ENCODE measurements at regions not wholly inside any gene's neighbourhood (a gene's known extent, or its start where the extent isn't known, plus 50 kb on each side); places are given as distances from the start of the nearest gene placed in this dataset.
A peak's percentile ranks its signal among the peaks of the same experiment; 100 is the strongest.

DNA sequence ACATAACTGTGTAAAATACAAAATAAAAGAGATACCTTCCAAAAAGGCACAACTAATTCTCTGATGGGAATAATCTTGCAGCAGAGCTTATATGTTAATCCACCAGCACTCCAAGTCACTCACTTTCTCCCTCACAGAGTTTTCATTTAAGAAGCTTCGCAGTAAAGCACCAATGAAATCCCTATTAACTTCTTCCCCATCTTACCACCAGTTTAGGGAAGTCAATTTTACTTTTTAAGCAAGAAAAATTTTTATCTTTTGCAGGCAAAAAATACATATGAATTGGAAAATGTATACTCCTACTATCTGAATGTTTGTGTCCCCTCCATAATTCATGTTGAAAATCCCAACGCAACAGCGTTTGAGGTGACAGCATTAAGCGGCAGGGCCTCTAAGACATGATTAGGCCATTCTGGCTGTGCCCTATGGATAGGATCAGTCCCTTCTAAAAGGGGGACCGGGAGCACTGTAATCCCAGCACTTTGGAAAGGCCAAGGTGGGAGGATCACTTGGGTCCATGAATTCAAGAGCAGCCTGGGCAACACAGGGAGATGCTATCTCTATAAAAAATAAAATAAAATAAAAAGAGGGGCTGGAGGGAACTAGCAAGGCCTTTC is 435.8 kb downstream of the SHQ1 start:
- peak overlapping the region; percentile 58; the same call in 1 of the 2 replicates for H3K27ac Mint-ChIP-seq
- Histone ChIP-seq H4K20me1 (replicated peaks; ENCODE audit: insufficient read depth) (peaks cover 88% of the 10 kb centered on the region), H3K4me3 (no peak overlapping the region), H3K27me3 (ENCODE audit: insufficient read depth) (no peaks in the 10 kb centered on the region), H3K36me3 (ENCODE audit: insufficient read depth) (no peaks in the 10 kb centered on the region), H3K9me2 (ENCODE audit: insufficient read depth) (no peaks in the 10 kb centered on the region), H3K79me2 (replicated peaks; ENCODE audit: insufficient read depth) (peaks cover 100% of the 10 kb centered on the region), H3K4me1 (ENCODE audit: insufficient read depth) (peaks cover 57% of the 10 kb centered on the region), H3K27ac (ENCODE audit: low read depth) (no peak overlapping the region), H3K4me2 (no peak overlapping the region), H3F3A (replicated peaks; ENCODE audit: low read depth) (no peaks in the 10 kb centered on the region), H2AFZ (no peak overlapping the region)
- DNase-seq (ENCODE audit: low spot score) (no peak), ATAC-seq (peak; percentile 55)
- H3K4me3 Mint-ChIP-seq = no peak overlapping the region
- H3K36me3 Mint-ChIP-seq (ENCODE audit: low read depth) = no peaks in the 10 kb centered on the region
- peaks cover 77% of the 10 kb centered on the region for H3K4me1 Mint-ChIP-seq
- no peaks in the 10 kb centered on the region; the same call in 2 of the 3 replicates for H3K9me3 Mint-ChIP-seq
- peaks cover 2% of the 10 kb centered on the region for H3K27me3 Mint-ChIP-seq (ENCODE audit: insufficient read depth, low read depth, poor library complexity)
- no peak for TF ChIP-seq ZNF114 (CRISPR knock-in tag; IDR thresholded peaks at IDR 0.05)
- no peak for TF ChIP-seq EZH2 (IDR thresholded peaks at IDR 0.05; ENCODE audit: low read depth, unreplicated experiment)
- no peak for TF ChIP-seq POLR2AphosphoS5 (IDR thresholded peaks at IDR 0.05; ENCODE audit: low read depth)

DNA sequence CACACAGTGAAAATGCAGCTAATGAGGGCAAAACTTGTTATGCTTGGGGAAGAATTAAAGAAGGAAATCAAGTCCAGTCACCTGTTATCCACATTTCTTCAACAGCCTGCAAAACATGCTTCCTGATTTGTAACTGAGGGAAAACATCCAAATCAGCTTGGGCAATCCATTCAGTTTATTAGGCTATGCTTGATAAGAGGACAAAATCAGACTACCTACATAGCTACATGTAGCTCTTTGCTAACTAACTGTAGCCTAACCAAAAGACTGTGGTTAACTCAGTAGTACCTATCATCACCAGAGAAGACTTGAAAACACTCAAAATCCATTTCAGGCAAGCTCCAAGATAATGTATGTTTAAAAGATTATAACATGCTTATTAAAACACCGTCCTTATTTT is 436.4 kb downstream of the SHQ1 start:
- H3K4me3 Mint-ChIP-seq = no peak overlapping the region
- Histone ChIP-seq H3K27ac (ENCODE audit: low read depth) (no peak overlapping the region), H3K4me2 (peak overlapping the region; percentile 35; the same call in 1 of the 2 replicates), H3K79me2 (replicated peaks; ENCODE audit: insufficient read depth) (peaks cover 100% of the 10 kb centered on the region), H2AFZ (no peak overlapping the region), H4K20me1 (replicated peaks; ENCODE audit: insufficient read depth) (peaks cover 88% of the 10 kb centered on the region), H3F3A (replicated peaks; ENCODE audit: low read depth) (no peaks in the 10 kb centered on the region), H3K4me3 (no peak overlapping the region), H3K27me3 (ENCODE audit: insufficient read depth) (no peaks in the 10 kb centered on the region), H3K4me1 (ENCODE audit: insufficient read depth) (peaks cover 63% of the 10 kb centered on the region), H3K36me3 (ENCODE audit: insufficient read depth) (no peaks in the 10 kb centered on the region), H3K9me2 (ENCODE audit: insufficient read depth) (no peaks in the 10 kb centered on the region)
- H3K9me3 Mint-ChIP-seq = no peaks in the 10 kb centered on the region; the same call in 2 of the 3 replicates
- no peak for ATAC-seq
- no peak for DNase-seq (ENCODE audit: low spot score)
- H3K27ac Mint-ChIP-seq = no peak overlapping the region; the same call in 1 of the 2 replicates
- peaks cover 2% of the 10 kb centered on the region for H3K27me3 Mint-ChIP-seq (ENCODE audit: insufficient read depth, low read depth, poor library complexity)
- H3K36me3 Mint-ChIP-seq (ENCODE audit: low read depth) = no peaks in the 10 kb centered on the region
- peaks cover 80% of the 10 kb centered on the region for H3K4me1 Mint-ChIP-seq
- TF ChIP-seq, protein P1, sequence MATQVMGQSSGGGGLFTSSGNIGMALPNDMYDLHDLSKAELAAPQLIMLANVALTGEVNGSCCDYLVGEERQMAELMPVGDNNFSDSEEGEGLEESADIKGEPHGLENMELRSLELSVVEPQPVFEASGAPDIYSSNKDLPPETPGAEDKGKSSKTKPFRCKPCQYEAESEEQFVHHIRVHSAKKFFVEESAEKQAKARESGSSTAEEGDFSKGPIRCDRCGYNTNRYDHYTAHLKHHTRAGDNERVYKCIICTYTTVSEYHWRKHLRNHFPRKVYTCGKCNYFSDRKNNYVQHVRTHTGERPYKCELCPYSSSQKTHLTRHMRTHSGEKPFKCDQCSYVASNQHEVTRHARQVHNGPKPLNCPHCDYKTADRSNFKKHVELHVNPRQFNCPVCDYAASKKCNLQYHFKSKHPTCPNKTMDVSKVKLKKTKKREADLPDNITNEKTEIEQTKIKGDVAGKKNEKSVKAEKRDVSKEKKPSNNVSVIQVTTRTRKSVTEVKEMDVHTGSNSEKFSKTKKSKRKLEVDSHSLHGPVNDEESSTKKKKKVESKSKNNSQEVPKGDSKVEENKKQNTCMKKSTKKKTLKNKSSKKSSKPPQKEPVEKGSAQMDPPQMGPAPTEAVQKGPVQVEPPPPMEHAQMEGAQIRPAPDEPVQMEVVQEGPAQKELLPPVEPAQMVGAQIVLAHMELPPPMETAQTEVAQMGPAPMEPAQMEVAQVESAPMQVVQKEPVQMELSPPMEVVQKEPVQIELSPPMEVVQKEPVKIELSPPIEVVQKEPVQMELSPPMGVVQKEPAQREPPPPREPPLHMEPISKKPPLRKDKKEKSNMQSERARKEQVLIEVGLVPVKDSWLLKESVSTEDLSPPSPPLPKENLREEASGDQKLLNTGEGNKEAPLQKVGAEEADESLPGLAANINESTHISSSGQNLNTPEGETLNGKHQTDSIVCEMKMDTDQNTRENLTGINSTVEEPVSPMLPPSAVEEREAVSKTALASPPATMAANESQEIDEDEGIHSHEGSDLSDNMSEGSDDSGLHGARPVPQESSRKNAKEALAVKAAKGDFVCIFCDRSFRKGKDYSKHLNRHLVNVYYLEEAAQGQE (IDR thresholded peaks at IDR 0.05; ENCODE audit: unreplicated experiment) = no peak
- TF ChIP-seq CREB1 (CRISPR knock-in tag; IDR thresholded peaks at IDR 0.05; ENCODE audit: low read depth) (no peak), POLR2AphosphoS5 (IDR thresholded peaks at IDR 0.05; ENCODE audit: low read depth) (no peak), JUNB (IDR thresholded peaks at IDR 0.05; ENCODE audit: unreplicated experiment) (no peak), STAT1 (IDR thresholded peaks at IDR 0.05; ENCODE audit: unreplicated experiment) (no peak), EZH2phosphoT487 (IDR thresholded peaks at IDR 0.05; ENCODE audit: unreplicated experiment) (no peak), NANOG (IDR thresholded peaks at IDR 0.05; ENCODE audit: borderline replicate concordance) (no peak)
- TF ChIP-seq, protein P2, sequence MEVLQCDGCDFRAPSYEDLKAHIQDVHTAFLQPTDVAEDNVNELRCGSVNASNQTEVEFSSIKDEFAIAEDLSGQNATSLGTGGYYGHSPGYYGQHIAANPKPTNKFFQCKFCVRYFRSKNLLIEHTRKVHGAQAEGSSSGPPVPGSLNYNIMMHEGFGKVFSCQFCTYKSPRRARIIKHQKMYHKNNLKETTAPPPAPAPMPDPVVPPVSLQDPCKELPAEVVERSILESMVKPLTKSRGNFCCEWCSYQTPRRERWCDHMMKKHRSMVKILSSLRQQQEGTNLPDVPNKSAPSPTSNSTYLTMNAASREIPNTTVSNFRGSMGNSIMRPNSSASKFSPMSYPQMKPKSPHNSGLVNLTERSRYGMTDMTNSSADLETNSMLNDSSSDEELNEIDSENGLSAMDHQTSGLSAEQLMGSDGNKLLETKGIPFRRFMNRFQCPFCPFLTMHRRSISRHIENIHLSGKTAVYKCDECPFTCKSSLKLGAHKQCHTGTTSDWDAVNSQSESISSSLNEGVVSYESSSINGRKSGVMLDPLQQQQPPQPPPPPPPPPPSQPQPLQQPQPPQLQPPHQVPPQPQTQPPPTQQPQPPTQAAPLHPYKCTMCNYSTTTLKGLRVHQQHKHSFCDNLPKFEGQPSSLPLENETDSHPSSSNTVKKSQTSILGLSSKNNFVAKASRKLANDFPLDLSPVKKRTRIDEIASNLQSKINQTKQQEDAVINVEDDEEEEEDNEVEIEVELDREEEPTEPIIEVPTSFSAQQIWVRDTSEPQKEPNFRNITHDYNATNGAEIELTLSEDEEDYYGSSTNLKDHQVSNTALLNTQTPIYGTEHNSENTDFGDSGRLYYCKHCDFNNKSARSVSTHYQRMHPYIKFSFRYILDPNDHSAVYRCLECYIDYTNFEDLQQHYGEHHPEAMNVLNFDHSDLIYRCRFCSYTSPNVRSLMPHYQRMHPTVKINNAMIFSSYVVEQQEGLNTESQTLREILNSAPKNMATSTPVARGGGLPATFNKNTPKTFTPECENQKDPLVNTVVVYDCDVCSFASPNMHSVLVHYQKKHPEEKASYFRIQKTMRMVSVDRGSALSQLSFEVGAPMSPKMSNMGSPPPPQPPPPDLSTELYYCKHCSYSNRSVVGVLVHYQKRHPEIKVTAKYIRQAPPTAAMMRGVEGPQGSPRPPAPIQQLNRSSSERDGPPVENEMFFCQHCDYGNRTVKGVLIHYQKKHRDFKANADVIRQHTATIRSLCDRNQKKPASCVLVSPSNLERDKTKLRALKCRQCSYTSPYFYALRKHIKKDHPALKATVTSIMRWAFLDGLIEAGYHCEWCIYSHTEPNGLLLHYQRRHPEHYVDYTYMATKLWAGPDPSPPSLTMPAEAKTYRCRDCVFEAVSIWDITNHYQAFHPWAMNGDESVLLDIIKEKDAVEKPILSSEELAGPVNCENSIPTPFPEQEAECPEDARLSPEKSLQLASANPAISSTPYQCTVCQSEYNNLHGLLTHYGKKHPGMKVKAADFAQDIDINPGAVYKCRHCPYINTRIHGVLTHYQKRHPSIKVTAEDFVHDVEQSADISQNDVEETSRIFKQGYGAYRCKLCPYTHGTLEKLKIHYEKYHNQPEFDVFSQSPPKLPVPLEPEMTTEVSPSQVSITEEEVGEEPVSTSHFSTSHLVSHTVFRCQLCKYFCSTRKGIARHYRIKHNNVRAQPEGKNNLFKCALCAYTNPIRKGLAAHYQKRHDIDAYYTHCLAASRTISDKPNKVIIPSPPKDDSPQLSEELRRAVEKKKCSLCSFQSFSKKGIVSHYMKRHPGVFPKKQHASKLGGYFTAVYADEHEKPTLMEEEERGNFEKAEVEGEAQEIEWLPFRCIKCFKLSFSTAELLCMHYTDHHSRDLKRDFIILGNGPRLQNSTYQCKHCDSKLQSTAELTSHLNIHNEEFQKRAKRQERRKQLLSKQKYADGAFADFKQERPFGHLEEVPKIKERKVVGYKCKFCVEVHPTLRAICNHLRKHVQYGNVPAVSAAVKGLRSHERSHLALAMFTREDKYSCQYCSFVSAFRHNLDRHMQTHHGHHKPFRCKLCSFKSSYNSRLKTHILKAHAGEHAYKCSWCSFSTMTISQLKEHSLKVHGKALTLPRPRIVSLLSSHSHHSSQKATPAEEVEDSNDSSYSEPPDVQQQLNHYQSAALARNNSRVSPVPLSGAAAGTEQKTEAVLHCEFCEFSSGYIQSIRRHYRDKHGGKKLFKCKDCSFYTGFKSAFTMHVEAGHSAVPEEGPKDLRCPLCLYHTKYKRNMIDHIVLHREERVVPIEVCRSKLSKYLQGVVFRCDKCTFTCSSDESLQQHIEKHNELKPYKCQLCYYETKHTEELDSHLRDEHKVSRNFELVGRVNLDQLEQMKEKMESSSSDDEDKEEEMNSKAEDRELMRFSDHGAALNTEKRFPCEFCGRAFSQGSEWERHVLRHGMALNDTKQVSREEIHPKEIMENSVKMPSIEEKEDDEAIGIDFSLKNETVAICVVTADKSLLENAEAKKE (CRISPR knock-in tag; IDR thresholded peaks at IDR 0.05) = no peak
- TF ChIP-seq, protein P3, sequence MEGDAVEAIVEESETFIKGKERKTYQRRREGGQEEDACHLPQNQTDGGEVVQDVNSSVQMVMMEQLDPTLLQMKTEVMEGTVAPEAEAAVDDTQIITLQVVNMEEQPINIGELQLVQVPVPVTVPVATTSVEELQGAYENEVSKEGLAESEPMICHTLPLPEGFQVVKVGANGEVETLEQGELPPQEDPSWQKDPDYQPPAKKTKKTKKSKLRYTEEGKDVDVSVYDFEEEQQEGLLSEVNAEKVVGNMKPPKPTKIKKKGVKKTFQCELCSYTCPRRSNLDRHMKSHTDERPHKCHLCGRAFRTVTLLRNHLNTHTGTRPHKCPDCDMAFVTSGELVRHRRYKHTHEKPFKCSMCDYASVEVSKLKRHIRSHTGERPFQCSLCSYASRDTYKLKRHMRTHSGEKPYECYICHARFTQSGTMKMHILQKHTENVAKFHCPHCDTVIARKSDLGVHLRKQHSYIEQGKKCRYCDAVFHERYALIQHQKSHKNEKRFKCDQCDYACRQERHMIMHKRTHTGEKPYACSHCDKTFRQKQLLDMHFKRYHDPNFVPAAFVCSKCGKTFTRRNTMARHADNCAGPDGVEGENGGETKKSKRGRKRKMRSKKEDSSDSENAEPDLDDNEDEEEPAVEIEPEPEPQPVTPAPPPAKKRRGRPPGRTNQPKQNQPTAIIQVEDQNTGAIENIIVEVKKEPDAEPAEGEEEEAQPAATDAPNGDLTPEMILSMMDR (conservative IDR thresholded peaks at IDR 0.05; ENCODE audit: low read depth in 2 of 2) = no peak
